GM18858 (cell line): ENCODE measurements at regions not wholly inside any gene's neighbourhood (a gene's known extent, or its start where the extent isn't known, plus 50 kb on each side); places are given as distances from the start of the nearest gene placed in this dataset.
"Not testable (repeated sequence)": the region's sequence is repeated elsewhere in the genome, so short reads cannot be mapped to it uniquely, and the experiment has no call there.

Source experiments
- ATAC-seq: cut with Tn5 transposase; IDR thresholded peaks from one replicate; pipeline ENCODE4 v1.9.1; 2021; ENCODE audit not compliant: unreplicated experiment

DNA sequence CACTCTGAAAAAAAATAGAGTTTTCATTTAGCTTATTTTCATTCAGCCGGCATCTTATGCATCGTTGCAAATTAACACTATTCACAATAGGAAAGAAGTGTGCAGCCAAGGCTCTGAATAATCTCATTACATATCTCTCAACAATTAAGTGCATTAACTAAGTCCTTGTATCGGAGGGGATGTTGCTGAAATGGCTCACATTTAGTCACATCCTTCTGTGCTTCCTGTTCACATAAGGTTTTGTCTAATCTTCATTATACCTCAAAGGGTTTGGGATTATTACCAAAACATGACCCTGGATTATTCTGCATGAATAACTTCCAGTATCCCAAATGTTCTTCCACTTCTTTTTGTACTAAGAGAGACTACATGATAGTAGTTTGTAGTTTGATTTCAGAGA is 278.0 kb upstream of the GRIA1 start:
- no peak for ATAC-seq

DNA sequence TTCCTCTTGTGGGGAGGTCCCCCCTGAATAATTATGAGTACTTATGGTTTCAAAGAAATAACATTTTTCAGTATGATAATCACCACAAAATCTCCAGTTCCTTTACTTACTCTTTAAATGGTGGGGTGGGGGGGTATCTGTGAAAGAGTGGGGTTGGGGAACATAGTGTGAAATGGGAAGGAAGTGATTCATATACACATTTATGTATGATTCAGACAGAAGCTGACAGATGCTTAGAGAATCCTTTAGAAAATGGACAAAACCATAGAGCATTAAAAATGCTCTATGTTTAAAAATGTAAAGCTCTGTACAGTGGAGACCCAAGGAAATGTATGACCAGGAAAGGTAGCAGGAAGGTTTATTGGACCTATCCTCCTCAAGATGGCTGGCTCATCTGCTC is 267.5 kb upstream of the GRIA1 start:
- ATAC-seq: no peak

DNA sequence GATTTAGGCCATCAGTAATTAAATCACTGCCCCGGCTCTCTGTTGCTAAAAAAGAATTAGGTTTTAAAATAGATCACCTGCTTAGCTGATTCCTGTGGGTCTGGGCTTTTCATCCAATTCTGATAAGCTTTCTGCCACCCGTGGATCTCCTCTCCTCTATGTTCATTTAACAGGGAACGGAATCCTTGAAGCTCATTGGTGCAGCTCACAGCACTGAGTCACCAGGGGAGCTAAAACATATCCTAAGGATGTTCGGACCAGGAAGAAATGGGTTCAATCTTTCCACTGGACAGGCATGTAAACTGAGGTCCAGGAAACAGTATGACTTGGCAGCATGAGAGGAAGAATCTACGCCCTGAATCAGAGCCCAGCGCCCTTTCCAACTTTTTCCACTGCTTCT is 267.1 kb upstream of the GRIA1 start:
- no peak for ATAC-seq

DNA sequence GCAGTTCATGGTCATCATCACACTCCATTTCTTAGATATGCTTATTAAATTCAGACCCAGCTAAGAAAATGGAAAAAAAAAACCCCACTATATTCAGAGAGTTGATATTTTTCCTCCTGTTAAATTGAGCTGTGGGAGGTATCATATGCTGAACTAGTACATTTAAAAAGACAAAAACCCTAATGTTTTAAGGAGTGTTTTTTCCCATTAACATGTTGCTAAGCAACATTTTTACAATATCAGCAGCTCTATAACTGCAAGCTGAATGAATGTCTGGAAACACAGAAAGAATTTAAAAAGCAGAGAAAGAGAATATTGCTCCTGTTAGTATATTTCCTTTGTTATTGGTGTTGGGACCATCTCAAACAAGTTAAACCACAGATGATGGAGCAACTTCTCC is 265.8 kb upstream of the GRIA1 start:
- no peak for ATAC-seq

DNA sequence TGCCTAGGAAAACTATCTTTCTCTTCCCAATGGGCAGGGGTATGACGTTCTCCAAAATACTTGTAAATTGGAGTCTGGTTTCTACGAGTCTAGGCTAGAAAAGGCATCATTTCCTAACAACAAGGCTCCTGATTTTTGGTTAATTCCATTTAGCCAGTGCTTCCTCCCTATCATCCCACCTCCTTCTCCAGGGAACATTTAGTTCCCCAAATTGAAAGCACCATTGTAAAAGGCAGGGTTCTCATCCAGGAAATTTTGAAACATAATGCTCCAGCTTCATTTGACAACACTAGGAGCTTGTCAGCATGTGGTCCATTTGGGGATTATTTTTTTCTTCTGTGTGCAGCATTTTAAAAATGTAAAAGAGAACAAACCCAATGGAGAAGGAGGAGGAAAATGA is 256.5 kb upstream of the GRIA1 start:
- no peak for ATAC-seq

DNA sequence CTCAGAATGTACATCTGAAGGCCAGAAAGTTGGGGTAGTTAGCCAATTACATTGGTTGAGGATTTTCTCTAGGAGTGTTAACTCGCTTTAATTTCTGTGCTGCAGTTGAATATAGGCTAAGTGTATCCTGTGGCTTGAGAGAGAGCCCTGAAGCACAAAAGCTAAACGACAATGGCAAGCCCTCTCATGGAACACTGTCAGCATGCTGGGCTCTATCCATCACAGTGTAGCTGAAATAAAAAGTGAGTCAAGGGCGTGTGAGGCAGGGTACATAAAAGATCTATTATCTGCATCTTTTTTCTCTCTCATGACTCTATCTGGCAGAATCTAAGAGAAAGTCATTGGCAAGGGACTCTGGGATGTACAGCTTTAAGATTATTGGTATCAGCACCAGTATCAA is 254.2 kb upstream of the GRIA1 start:
- ATAC-seq: no peak

DNA sequence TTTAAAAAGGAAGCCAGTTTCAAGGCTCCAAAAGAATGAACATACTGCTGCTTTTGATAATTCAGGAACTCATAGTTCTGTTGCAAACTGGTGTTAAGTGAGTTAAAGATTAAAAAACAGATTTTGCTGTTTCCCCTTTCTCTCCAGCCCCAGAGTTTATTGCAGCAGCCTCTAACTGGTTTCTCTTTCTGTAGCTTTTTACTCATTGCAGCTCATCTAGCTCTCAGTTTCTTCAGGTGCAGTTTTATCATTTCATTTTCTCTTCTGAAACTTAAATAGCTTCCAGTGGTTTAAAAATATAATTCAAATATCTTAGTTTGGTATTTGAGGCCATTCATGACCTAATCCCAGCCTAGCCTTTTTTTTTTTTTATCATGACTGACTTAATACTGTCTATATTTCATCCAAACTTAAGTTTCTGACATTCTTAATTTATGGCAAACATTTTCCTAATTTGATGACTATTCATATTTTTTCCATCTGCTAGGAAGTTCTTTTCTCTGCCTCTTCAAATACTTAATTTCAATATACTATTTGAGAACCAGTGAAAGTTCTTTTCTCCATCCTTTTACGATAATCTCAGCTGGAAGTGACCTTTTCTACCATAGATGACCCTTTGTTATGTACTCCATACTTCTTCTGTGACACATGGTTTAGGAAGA is 252.7 kb upstream of the GRIA1 start:
- peak; percentile 86 for ATAC-seq

DNA sequence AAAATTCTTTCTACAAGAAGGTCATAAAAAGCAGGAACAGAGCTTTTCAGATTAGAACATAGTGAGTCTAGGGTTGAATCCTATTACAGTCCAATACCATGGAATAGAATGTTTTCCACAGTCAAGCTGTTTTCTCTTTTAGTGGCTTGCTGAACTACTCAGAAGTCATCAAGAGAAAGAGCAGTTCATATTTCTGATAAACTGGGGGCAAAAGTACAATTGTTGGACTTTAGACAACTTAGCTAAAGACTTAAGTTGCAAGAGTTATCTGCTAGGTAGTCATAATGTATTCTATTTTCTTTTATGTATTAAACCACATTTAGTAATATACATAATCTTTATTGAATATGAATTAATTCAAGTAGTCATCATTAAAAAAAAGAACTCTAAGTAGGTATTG is 233.1 kb upstream of the GRIA1 start:
- no peak for ATAC-seq

DNA sequence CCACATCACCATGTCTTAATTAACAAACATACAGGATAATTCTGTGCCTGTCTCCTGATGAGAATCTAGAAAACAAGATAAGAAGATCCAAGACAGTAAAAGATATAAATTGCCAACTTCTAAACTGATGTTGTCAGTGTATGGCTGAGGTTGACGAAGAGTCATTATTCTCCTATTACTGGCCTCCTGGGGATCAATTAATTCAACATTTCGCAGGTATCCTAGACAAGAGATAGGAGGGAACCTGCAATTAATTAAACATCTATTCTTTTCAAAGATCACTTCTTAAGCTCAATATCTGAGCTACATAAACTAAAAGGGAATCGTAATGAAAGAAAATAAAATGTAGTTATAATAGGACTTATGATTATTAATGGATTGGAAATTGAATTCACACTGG is 232.0 kb upstream of the GRIA1 start:
- no peak for ATAC-seq

DNA sequence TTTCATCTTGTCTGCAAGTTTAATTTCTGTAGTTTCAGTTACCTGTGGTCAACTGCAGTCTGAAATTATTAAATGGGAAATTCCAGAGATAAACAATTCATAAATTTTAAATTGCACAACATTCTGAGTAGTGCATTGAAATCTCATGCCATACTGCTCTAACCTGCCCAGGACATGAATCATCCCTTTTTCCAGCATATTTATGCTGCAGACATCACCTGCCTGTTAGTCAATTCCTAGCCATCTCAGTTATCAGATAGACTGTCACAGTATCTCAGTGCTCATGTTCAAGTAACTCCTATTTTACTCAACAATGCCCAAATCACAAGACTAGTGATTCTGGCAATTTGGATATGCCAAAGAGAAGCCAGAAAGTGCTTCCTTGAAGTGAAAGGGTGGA is 223.0 kb upstream of the GRIA1 start:
- no peak for ATAC-seq

DNA sequence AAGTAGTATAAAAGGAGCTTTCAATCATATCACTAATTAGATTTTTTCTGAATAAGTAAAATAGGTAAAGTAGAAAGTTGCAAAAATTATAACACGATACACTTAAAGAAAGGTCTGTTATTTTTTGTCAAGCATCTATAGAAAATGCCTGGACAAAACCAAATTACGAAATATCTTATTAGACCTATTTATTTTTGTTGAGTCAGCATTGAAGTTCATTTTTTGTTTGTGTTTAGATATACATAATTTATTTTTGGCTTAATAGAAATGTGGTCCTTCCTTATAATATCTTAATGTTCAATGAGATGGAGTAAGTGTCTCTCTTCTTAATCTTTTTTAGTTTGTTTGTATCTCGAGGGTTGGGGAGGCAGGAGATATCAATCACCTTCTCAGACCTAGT is 214.8 kb upstream of the GRIA1 start:
- no peak for ATAC-seq

DNA sequence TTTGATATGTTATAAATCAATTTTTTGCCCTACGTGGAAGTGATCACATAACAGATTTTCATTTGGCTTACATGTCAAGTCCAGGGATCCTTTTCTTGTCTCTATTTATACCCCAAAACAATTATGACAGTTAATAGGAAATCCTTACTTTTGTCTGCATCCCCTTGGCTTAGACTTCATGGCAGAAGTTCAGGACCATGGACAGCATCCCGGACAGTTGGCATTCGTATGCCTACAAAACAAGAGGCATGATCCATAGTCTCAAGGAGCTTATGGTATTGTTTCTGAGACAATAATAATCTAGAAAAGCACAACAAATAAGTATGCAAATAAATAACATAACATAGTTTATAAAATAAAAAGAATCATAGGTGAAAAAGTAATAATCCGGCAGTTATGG is 214.3 kb upstream of the GRIA1 start:
- ATAC-seq: no peak

DNA sequence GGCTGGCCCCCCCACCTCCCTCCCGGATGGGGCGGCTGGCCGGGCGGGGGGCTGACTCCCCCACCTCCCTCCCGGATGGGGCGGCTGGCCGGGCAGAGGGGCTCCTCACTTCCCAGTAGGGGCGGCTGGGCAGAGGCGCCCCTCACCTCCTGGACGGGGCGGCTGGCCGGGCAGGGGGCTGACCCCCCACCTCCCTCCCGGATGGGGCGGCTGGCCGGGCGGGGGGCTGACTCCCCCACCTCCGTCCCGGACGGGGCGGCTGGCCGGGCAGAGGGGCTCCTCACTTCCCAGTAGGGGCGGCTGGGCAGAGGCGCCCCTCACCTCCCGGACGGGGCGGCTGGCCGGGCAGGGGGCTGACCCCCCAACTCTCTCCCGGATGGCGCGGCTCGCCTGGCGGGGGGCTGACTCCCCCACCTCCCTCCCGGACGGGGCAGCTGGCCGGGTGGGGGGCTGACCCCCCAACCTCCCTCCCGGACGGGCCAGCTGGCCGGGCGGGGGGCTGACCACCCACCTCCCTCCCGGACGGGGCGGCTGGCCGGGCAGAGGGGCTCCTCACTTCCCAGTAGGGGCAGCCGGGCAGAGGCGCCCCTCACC is 194.1 kb upstream of the GRIA1 start:
- not testable (repeated sequence) for ATAC-seq

DNA sequence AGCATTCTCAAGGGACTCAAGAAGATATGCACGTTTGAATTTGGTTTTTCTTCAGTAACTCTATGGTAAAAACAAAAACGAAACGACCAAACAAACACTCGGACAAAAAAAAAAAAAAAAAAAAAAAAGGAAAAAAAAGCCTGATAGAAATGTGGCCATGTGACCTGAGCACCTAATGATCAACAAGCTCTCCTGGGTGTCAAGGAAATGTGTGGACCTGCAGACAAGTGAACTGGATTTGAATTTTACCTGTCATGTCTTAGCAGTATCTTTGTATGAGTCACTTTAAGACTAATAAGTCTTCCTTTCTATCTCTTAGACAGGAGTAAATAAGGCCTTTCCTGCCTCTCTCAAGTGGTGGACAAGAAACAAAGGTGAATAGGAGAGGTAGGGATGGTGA is 190.6 kb upstream of the GRIA1 start:
- no peak for ATAC-seq

DNA sequence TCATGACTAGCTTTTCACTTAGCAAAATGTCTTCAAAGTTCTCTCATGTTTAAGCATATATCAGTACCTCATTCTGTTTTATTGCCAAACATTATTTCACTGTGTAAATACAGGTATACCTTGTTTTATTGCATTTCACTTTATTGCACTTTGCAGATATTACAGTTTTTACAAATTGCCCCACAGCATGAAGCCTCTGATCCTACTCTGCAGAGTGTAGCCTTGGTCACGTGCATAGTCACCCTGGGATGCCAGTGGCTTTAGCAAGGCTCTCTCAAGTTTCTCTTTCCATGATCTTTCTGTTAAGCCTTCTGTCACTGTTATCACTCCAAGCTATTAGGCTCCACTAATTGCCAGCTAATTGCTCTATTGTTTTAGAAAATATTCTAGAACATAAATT is 182.2 kb upstream of the GRIA1 start:
- no peak for ATAC-seq

DNA sequence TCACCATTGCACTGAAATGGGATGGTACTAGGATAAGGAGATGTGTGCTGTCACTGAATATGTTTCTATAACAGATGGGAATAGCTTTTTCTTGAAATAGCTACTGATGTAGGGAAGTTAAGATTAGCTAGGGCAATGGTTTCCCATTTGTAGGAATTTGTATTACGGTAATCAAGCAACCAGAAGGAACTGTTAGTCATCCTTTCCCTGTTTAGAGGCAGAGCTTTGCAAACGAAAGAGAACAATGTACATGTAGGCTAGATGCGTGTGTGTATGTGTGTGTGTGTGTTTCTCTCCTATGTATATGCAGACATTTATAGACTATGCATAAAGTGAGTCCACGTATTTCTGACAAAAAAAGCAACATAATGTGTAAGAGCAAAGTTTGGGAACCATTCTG is 171.9 kb upstream of the GRIA1 start:
- no peak for ATAC-seq

DNA sequence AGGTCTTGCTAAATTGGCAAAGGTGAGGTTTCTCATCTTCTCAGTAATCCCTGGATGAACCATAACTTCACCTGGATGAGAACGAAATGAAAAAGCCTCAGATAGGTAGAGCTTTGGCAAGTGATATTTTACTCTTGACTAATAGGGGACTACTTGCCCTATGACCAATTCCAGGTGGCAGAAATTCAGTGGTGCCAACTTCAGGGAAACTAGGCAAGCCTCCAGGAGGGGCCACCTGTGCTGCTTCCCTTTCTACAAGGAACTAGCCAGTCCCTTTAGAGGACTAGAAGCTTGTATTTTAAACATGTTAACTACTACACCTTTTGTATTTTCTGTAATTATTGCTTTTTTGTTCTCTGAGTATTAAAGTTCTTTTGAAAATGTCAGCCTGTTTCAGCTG is 169.0 kb upstream of the GRIA1 start:
- no peak for ATAC-seq

DNA sequence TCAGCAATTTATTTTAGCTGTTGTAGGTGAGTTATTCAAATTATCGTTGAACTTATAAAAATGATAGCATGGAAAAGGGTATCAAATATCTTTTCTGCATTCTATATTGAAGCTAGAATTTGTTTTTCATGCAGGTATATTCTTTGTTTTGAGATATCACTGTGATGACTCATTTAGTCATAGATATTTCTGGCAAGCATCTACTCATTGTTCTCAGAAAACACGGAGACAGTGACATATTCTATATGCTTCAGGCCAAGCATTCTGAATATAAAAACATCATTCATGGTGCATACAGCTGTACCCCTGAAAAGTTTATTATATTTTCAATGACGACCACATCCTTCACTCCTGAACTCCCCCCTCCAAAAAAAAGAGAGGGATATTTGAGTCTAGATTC is 150.3 kb upstream of the GRIA1 start:
- ATAC-seq: no peak

DNA sequence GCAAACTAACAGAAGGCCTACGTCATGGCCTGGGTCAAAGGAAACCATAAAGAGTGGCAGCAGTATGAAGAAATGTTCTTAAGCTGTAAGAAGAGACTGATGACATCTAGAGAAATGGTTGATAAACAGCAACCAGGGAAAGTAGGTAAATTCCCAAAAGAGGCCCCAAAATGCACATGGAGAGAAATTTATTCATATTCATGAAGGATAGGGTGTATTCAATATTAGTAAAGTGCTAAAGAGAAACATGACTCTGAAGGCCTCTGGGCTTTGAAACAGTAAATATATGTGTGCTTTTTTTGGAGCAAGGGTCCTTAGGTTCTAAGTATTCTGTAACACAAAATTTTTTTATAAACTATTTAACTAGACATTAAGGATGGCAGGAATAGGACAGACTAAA is 149.7 kb upstream of the GRIA1 start:
- ATAC-seq: no peak

DNA sequence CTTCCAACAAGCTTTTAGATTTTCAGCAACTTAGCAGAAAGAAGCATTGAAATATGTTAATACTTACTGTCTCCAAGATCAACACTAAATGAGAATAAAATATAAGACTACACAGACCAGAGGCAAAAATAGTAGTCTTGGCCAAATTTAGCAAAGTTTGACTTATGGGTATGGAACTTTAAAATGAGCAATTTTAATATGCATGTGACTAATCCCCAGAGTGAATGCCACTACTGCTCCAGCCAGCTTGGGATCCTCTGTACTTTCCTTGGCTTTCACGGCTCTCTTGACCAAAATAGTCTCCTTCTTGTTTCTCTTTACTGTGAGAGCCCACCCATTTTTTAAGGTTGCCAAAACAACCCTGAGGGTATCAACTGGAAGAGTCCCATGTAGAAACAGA is 148.0 kb upstream of the GRIA1 start:
- no peak for ATAC-seq

DNA sequence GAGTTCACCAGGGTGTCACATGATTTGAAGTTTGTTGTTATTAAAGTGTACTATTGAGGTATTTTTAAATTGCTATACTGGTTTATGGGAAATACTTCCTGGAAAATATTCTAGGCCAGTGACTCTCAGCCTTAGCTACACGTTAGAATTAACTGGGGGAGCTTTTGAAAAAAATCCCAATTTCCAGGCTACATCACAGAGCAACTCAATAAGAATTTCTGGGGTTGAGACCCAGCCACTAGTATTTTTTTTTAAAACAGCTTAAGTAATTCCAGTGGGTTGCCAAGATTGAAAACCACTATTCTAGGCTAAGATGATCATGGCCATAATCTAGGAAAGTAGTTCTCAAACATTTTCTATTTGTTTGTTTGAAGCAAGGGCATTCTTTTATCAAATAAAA is 142.9 kb upstream of the GRIA1 start:
- ATAC-seq: no peak

DNA sequence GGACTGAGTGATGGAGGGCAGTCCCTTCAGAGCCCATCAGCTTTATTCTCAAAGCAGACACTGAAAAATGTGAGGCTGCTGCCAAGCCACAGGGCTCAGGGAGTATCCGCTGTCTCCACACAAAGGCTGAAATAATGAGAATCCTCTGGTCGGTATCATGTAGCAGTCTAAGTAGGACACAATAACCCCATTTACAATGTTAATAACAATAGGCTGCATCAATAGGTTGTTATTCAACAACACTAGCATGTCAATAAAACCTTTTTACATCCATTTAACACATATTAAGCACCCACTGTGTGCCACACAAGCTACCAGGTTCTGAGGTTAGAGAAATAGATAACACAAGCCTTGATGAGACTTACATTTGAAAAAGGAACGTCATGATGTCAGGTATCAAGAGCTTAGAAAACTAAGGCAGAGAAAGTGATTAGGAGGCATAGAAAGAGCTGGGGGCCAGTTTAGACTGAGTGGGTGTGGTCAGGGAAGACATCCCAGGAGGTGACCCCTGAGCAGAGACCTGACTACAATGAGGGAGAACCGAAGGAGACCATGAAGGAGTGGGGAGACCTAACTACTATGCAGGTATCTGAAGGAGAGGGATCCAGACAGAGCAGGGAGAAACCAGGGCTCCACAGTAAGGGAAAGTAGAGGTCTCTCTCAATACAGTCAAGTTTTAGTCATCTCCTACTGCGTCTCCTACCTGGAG is 140.1 kb upstream of the GRIA1 start:
- no peak for ATAC-seq
